Left ventricle myocardium inferior (tissue), 1 donor: ENCODE measurements at regions not wholly inside any gene's neighbourhood (a gene's known extent, or its start where the extent isn't known, plus 50 kb on each side); places are given as distances from the start of the nearest gene placed in this dataset.

Experiments used
- DNase-seq: peaks from one replicate; pipeline ENCODE4 v3.0.0-alpha.2; 2020
- H3K27ac ChIP-seq: fragments of 200-600 bp; replicated peaks from 2 replicates; pipeline ENCODE4 v1.8.0; 2021
- H3K27me3 ChIP-seq: fragments of 200-600 bp; 2 replicates; pipeline ENCODE4 v1.8.0; 2021; ENCODE audit warnings: low read depth
- H3K36me3 ChIP-seq: fragments of 200-600 bp; 2 replicates; pipeline ENCODE4 v1.8.0; 2021
- H3K4me1 ChIP-seq: fragments of 200-600 bp; 2 replicates; pipeline ENCODE4 v1.8.0; 2021
- H3K4me3 ChIP-seq: fragments of 200-600 bp; 2 replicates; pipeline ENCODE4 v1.8.0; 2021; ENCODE audit warnings: mild to moderate bottlenecking, moderate library complexity
- H3K9me3 ChIP-seq: fragments of 200-600 bp; replicated peaks from 2 replicates; pipeline ENCODE4 v1.8.0; 2021
- intact Hi-C: fragments of 100-400 bp; cut with micrococcal nuclease; formaldehyde crosslinking; loops from one replicate; pipeline ENCODE4 v1.11.0; 2022
- TF ChIP-seq, protein P1 (sequence below): fragments of 200-600 bp; IDR thresholded peaks from 2 replicates; pipeline ENCODE4 v1.8.0; 2021; ENCODE audit warnings: antibody characterized with exemption, mild to moderate bottlenecking, borderline replicate concordance
- donor health status: DM: no; HTN: yes; CAD: no; lungs with severe emphysema.

DNA sequence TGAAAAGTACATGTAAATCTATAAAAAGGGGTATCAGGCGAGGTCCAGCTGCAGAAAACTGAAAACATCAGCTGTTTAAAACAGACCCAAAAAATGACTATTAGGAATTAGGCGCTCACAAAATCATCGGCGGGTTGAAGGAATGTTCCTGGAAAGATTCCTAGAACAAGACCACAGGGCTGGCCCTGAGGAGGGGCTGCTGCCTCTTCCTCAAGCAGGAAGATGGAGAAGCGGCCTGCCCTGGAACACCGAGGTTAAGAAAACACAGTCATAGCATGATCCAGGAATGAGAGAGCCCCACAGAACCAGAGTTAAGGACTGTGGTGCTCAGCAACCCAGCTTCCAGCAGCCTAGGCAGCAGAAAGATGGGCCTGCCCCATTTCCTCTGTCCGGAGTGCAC lies 78.4 kb downstream of the C11orf91 start:
- H3K4me1 ChIP-seq: no peaks in the 10 kb centered on the region
- H3K27ac ChIP-seq: no peak overlapping the region
- H3K9me3 ChIP-seq: no peaks in the 10 kb centered on the region
- no peaks in the 10 kb centered on the region for H3K36me3 ChIP-seq
- DNase-seq: no peak
- TF ChIP-seq, protein P1, sequence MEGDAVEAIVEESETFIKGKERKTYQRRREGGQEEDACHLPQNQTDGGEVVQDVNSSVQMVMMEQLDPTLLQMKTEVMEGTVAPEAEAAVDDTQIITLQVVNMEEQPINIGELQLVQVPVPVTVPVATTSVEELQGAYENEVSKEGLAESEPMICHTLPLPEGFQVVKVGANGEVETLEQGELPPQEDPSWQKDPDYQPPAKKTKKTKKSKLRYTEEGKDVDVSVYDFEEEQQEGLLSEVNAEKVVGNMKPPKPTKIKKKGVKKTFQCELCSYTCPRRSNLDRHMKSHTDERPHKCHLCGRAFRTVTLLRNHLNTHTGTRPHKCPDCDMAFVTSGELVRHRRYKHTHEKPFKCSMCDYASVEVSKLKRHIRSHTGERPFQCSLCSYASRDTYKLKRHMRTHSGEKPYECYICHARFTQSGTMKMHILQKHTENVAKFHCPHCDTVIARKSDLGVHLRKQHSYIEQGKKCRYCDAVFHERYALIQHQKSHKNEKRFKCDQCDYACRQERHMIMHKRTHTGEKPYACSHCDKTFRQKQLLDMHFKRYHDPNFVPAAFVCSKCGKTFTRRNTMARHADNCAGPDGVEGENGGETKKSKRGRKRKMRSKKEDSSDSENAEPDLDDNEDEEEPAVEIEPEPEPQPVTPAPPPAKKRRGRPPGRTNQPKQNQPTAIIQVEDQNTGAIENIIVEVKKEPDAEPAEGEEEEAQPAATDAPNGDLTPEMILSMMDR: no peak
- no peaks in the 10 kb centered on the region for H3K27me3 ChIP-seq
- intact Hi-C loops: no loop called here
- H3K4me3 ChIP-seq: no peak overlapping the region

DNA sequence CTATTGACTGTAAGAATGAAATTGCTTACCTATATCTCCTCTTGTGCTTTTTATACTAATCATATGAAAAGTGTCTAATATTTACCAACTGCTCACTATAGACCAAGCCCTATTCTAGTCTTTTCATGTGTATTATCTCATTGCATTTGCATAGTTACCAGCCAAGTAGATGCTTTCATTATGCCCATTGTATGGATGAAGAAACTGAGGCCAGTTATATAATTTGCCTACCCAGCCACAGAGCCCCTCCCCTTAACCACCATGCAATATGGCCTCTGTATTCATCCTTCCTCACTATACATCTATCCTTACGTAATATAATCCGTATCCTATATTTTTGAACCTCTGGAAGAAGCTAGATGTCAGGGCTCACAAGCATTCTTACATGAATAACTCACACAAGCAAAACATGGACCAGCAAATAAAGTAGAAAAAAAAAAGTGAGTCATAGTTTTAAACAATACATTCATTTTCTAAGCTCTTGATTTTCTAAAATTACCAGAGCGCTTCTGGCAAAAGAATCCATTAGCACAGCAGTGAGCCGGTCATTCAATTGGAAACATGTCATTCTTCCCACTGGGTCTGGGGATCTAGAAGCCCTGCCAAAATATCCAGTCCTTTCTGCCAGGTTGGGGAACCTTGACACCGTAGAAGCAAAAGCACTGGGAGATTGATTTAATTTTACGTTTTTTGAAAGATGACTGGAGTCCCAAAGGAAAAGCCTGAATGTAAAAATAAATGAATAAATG lies 80.0 kb downstream of the C11orf91 start:
- no peaks in the 10 kb centered on the region for H3K36me3 ChIP-seq
- H3K9me3 ChIP-seq: no peaks in the 10 kb centered on the region
- no peak for DNase-seq
- peaks cover 13% of the 10 kb centered on the region for H3K27me3 ChIP-seq
- no peaks in the 10 kb centered on the region for H3K4me1 ChIP-seq
- intact Hi-C loops: no loop called here
- H3K4me3 ChIP-seq: no peak overlapping the region
- TF ChIP-seq, protein P1: no peak
- no peak overlapping the region for H3K27ac ChIP-seq

GRCh38 chr11:33618956-33619355 lies 81.7 kb downstream of the C11orf91 start:
- intact Hi-C loops: no loop called here
- no peaks in the 10 kb centered on the region for H3K36me3 ChIP-seq
- H3K4me1 ChIP-seq: no peaks in the 10 kb centered on the region
- no peak overlapping the region for H3K27ac ChIP-seq
- peaks cover 19% of the 10 kb centered on the region for H3K27me3 ChIP-seq
- no peak overlapping the region for H3K4me3 ChIP-seq
- TF ChIP-seq, protein P1: no peak
- H3K9me3 ChIP-seq: no peaks in the 10 kb centered on the region
- no peak for DNase-seq

GRCh38 chr11:33618351-33618710 lies 82.3 kb downstream of the C11orf91 start:
- Histone ChIP-seq H3K4me1 (no peaks in the 10 kb centered on the region), H3K27me3 (peaks cover 19% of the 10 kb centered on the region), H3K27ac (no peak overlapping the region), H3K36me3 (no peaks in the 10 kb centered on the region), H3K9me3 (no peaks in the 10 kb centered on the region), H3K4me3 (no peak overlapping the region)
- intact Hi-C loops: no loop called here
- no peak for DNase-seq
- TF ChIP-seq, protein P1: no peak

DNA sequence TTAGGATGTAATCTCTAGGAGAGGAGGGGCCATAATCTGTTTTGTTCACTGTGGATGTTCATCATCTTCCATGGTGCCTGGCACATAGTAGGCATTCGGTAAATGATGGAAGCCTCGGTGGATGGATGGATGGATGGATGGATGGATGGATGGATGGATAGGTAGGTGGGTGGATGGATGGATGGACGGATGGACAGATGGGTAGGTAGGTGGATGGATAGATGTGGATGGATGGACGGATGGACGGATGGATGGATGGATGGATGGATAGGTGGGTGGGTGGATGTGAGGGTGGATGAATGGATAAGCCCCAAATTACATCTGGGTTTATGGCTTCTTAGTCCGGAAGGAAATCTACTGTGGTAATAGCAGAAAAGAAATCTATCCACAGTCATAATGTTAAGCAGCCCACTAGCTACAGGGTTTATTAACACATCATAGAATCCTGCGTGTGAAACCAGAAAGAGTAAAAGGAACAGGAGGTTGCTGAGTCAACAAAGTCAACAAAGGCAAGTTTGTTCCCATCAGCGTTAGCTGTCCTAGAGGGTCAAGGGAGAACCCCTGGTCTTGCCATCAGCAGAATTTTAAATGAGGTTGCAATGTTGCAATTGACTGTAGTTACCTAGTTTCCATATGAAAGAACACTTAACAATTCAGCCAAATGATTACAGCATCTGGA lies 82.8 kb downstream of the C11orf91 start:
- Histone ChIP-seq H3K36me3 (no peaks in the 10 kb centered on the region), H3K4me1 (no peaks in the 10 kb centered on the region), H3K27me3 (peaks cover 19% of the 10 kb centered on the region), H3K4me3 (no peak overlapping the region), H3K27ac (no peak overlapping the region), H3K9me3 (no peaks in the 10 kb centered on the region)
- no peak for DNase-seq
- intact Hi-C loops: no loop called here
- TF ChIP-seq, protein P1: no peak
